HCT116 (cell line): ENCODE measurements at regions not wholly inside any gene's neighbourhood (a gene's known extent, or its start where the extent isn't known, plus 50 kb on each side); places are given as distances from the start of the nearest gene placed in this dataset.

Source experiments
- ATAC-seq: fragments of 200-7000 bp; cut with Tn5 transposase; 2 replicates; pipeline ENCODE4 v1.9.1; 2020; ENCODE audit warnings: mild to moderate bottlenecking, moderate library complexity
- BruUV-seq: library from RNA; stranded (reverse); fragments of 400-500 nt; replicated peaks from 2 replicates; lab custom pipeline; 2021; lab: Mats Ljungman, UMichigan
- CTCF ChIA-PET: fragments of 300-600 bp; sonication (Branson Sonifier 250); formaldehyde crosslinking; loops from one replicate; lab custom pipeline; 2021; ENCODE audit warnings: antibody characterized with exemption; lab: Charles Lee
- POLR2A ChIA-PET: fragments of 300-600, 350-600 bp; sonication (Branson Sonifier 250); formaldehyde crosslinking; loops from one replicate; lab custom pipeline; 2021; ENCODE audit warnings: antibody characterized with exemption; lab: Charles Lee
- RAD21 ChIA-PET, 2 experiments: fragments of 300-600 bp; sonication (Branson Sonifier 250); formaldehyde crosslinking; loops; one replicate each; lab custom pipeline; 2023; ENCODE audit warnings: low total read pairs in 2 of 2; ENCODE audit not compliant: uncharacterized antibody in 2 of 2, unreplicated experiment in 2 of 2, low non-redundant PET in 1 of 2; lab: Charles Lee
- DNase-seq: peaks from one replicate; pipeline ENCODE4 v3.0.0-alpha.2; 2010; ENCODE audit warnings: low read depth, low spot score
- H2AFZ ChIP-seq: fragments of 200-600 bp; shearing (Covaris generic), sonication (generic); 2 replicates; pipeline ENCODE4 v1.6.1; 2017; ENCODE audit warnings: low read depth, mixed run types, mixed read lengths, antibody characterized with exemption, low read length; ENCODE audit not compliant: poor library complexity, severe bottlenecking
- H3K27ac ChIP-seq: 2 replicates; pipeline ENCODE4 v1.5.1; 2012; ENCODE audit warnings: low read depth, low read length
- H3K27me3 ChIP-seq: fragments of 200-600 bp; sonication (generic); 2 replicates; pipeline ENCODE4 v1.6.1; 2016; ENCODE audit warnings: mixed run types, low read length, mixed read lengths; ENCODE audit not compliant: insufficient read depth
- H3K36me3 ChIP-seq, 2 experiments: fragments of 200-500 bp in 1 of 2; fragments of 200-600 bp in 1 of 2; sonication (Bioruptor generic) in 1 of 2; sonication (generic) in 1 of 2; 2 replicates each; pipeline versions ENCODE4 v1.5.1 to v1.6.1; 2014 to 2016; ENCODE audit warnings: low read length in 2 of 2, inconsistent platforms in 1 of 2, mixed read lengths in 1 of 2, mixed run types in 1 of 2; ENCODE audit not compliant: insufficient read depth in 2 of 2, control insufficient read depth in 1 of 2
- H3K4me1 ChIP-seq, 2 experiments: fragments of 200-600 bp in 1 of 2; sonication (generic) in 1 of 2; 2 replicates each; pipeline versions ENCODE4 v1.5.1 to v1.6.1; 2012 to 2017; ENCODE audit warnings: low read length in 2 of 2, inconsistent platforms in 1 of 2, mild to moderate bottlenecking in 1 of 2, mixed read lengths in 1 of 2, mixed run types in 1 of 2, moderate library complexity in 1 of 2; ENCODE audit not compliant: insufficient read depth in 2 of 2, control insufficient read depth in 1 of 2
- H3K4me2 ChIP-seq: fragments of 200-600 bp; sonication (generic); 2 replicates; pipeline ENCODE4 v1.6.1; 2017; ENCODE audit warnings: mixed run types, low read length, mixed read lengths
- H3K4me3 ChIP-seq, 2 experiments: fragments of 200-600 bp in 1 of 2; sonication (generic) in 1 of 2; replicated peaks in 1 of 2; 2 replicates each; pipeline ENCODE4 v1.5.1; 2011 to 2016; ENCODE audit warnings: low read length in 2 of 2, control low read depth in 1 of 2, low read depth in 1 of 2, mild to moderate bottlenecking in 1 of 2, mixed read lengths in 1 of 2, mixed run types in 1 of 2
- H3K79me2 ChIP-seq: fragments of 200-600 bp; sonication (generic); 2 replicates; pipeline ENCODE4 v1.6.1; 2017; ENCODE audit warnings: mild to moderate bottlenecking, mixed run types, low read length, moderate library complexity, mixed read lengths; ENCODE audit not compliant: insufficient read depth
- H3K9ac ChIP-seq: fragments of 200-600 bp; sonication (generic); 2 replicates; pipeline ENCODE4 v1.6.1; 2016; ENCODE audit warnings: low read length, mixed read lengths
- H3K9me2 ChIP-seq: fragments of 200-600 bp; sonication (generic), shearing (Covaris generic); 2 replicates; pipeline ENCODE4 v1.6.1; 2017; ENCODE audit warnings: mixed run types, mild to moderate bottlenecking, moderate library complexity; ENCODE audit not compliant: insufficient read depth
- H3K9me3 ChIP-seq, 2 experiments: fragments of 200-500 bp in 1 of 2; fragments of 200-600 bp in 1 of 2; sonication (Bioruptor generic) in 1 of 2; sonication (generic) in 1 of 2; 2 replicates each; pipeline ENCODE4 v1.6.1; 2014 to 2017; ENCODE audit warnings: low read length in 2 of 2, mixed read lengths in 2 of 2, inconsistent platforms in 1 of 2, low read depth in 1 of 2, mild to moderate bottlenecking in 1 of 2, mixed run types in 1 of 2, moderate library complexity in 1 of 2; ENCODE audit not compliant: control insufficient read depth in 1 of 2, insufficient read depth in 1 of 2
- H4K20me1 ChIP-seq: fragments of 200-600 bp; sonication (generic), shearing (Covaris generic); 2 replicates; pipeline ENCODE4 v1.6.1; 2017; ENCODE audit warnings: mixed run types, mild to moderate bottlenecking, moderate library complexity; ENCODE audit not compliant: insufficient read depth
- CBX3 ChIP-seq: IDR thresholded peaks from 2 replicates; pipeline ENCODE4 v1.6.1; 2012; ENCODE audit warnings: low read depth
- CEBPB ChIP-seq: IDR thresholded peaks from 2 replicates; pipeline ENCODE4 v1.6.1; 2012; ENCODE audit warnings: low read depth
- EGR1 ChIP-seq: IDR thresholded peaks from 2 replicates; pipeline ENCODE4 v1.6.1; 2012; ENCODE audit warnings: low read depth
- ELF1 ChIP-seq: IDR thresholded peaks from 2 replicates; pipeline ENCODE4 v1.6.1; 2012; ENCODE audit warnings: low read depth, borderline replicate concordance
- EZH2 ChIP-seq: fragments of 200-600 bp; sonication (generic); IDR thresholded peaks from 2 replicates; pipeline ENCODE4 v1.6.1; 2017; ENCODE audit warnings: antibody characterized with exemption, mixed run types
- JUND ChIP-seq: IDR thresholded peaks from 2 replicates; pipeline ENCODE4 v1.6.1; 2012
- POLR2A ChIP-seq: IDR thresholded peaks from 2 replicates; pipeline ENCODE4 v1.7.0; 2011; ENCODE audit warnings: borderline replicate concordance; ENCODE audit not compliant: insufficient read depth, insufficient read length; ENCODE audit errors: extremely low read depth
- POLR2AphosphoS5 ChIP-seq: IDR thresholded peaks from 2 replicates; pipeline ENCODE4 v1.6.1; 2011; ENCODE audit warnings: mild to moderate bottlenecking, low read depth, low read length, moderate library complexity
- RAD21 ChIP-seq: IDR thresholded peaks from 2 replicates; pipeline ENCODE4 v1.6.1; 2012; ENCODE audit warnings: low read depth, mild to moderate bottlenecking
- SIN3A ChIP-seq: IDR thresholded peaks from 2 replicates; pipeline ENCODE4 v1.6.1; 2012; ENCODE audit warnings: low read depth
- SP1 ChIP-seq: IDR thresholded peaks from 2 replicates; pipeline ENCODE4 v1.6.1; 2012; ENCODE audit warnings: low read depth
- SRF ChIP-seq: IDR thresholded peaks from 2 replicates; pipeline ENCODE4 v1.6.1; 2012; ENCODE audit warnings: low read depth
- intact Hi-C: fragments of 100-400 bp; cut with micrococcal nuclease; formaldehyde crosslinking; loops from 2 replicates; pipeline ENCODE4 v1.10.0; 2022
- TF ChIP-seq, protein P1 (sequence below), 3 experiments: fragments of 200-600 bp in 1 of 3; sonication (generic) in 1 of 3; IDR thresholded peaks in 2 of 3; conservative IDR thresholded peaks in 1 of 3; 2 replicates each; pipeline ENCODE4 v1.5.1; 2012 to 2017; ENCODE audit warnings: low read depth in 2 of 3, low read length in 2 of 3, antibody characterized with exemption in 1 of 3, borderline replicate concordance in 1 of 3, control low read depth in 1 of 3, mild to moderate bottlenecking in 1 of 3, mixed read lengths in 1 of 3, mixed run types in 1 of 3, moderate library complexity in 1 of 3; ENCODE audit not compliant: insufficient read depth in 1 of 3
- TF ChIP-seq, protein P2 (sequence below): IDR thresholded peaks from 2 replicates; pipeline ENCODE4 v1.6.1; 2012; ENCODE audit warnings: low read depth
- TF ChIP-seq, protein P3 (sequence below): IDR thresholded peaks from 2 replicates; pipeline ENCODE4 v1.6.1; 2012

DNA sequence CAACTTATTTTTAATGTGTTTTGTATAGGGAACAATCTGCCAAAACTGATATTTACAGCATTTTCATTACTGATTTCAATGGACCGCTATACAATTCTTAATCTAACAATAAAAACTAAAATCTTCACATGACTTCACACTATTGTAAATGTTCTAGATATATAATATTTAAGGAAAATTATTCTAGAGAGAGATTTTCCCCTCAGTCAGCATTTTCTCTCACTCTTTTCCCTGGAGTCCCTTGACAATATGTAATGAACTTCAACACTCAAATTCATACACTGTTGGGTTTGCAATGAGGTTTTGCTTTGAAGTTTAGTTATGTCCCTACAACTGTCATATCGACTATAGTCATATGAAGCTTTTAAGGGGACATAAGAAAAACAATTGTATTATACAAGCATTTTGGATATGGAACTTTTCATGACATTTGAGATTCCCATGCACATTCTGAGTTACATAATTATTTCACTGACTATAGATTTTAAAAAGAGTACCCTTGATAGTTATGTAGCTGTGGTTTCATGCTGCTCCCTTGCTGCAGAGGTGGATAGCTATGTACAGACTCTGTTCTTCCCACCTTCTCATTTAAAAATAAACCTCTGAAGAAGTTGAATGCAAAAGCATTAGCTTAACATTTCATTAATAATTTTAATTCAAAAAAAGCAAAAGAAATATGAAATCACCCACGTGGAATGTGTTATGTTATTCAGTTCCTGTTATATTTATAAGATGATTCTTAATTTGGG is 338.5 kb downstream of the AKAIN1 start:
- Histone ChIP-seq H3K4me3 (no peak overlapping the region), H3K79me2 (no peaks in the 10 kb centered on the region), H3K9me2 (no peaks in the 10 kb centered on the region), H3K27me3 (no peaks in the 10 kb centered on the region), H3K9me3 (peaks cover 9 to 16% of the 10 kb centered on the region in 2 experiments; a peak in 3 of 4 replicates), H2AFZ (no peak overlapping the region), H3K27ac (no peak overlapping the region), H4K20me1 (no peaks in the 10 kb centered on the region), H3K4me2 (no peak overlapping the region), H3K9ac (no peak overlapping the region), H3K36me3 (no peaks in the 10 kb centered on the region), H3K4me1 (no peaks in the 10 kb centered on the region)
- ChIA-PET CTCF (no interaction called here), RAD21 (no interaction called here), POLR2A (no interaction called here)
- TF ChIP-seq POLR2A (no peak), EZH2 (no peak), POLR2AphosphoS5 (no peak), SRF (no peak), CBX3 (no peak), CEBPB (no peak), EGR1 (no peak)
- TF ChIP-seq, protein P1, sequence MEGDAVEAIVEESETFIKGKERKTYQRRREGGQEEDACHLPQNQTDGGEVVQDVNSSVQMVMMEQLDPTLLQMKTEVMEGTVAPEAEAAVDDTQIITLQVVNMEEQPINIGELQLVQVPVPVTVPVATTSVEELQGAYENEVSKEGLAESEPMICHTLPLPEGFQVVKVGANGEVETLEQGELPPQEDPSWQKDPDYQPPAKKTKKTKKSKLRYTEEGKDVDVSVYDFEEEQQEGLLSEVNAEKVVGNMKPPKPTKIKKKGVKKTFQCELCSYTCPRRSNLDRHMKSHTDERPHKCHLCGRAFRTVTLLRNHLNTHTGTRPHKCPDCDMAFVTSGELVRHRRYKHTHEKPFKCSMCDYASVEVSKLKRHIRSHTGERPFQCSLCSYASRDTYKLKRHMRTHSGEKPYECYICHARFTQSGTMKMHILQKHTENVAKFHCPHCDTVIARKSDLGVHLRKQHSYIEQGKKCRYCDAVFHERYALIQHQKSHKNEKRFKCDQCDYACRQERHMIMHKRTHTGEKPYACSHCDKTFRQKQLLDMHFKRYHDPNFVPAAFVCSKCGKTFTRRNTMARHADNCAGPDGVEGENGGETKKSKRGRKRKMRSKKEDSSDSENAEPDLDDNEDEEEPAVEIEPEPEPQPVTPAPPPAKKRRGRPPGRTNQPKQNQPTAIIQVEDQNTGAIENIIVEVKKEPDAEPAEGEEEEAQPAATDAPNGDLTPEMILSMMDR (IDR thresholded peaks at IDR 0.05 in 2 of 3, conservative IDR thresholded peaks at IDR 0.05 in 1 of 3; ENCODE audit: borderline replicate concordance in 1 of 3, insufficient read depth in 1 of 3, low read depth in 2 of 3, low read length in 2 of 3): no peak
- ATAC-seq (no peak), DNase-seq (no peak)
- no TSS peak for BruUV-seq
- intact Hi-C loops: no loop called here

DNA sequence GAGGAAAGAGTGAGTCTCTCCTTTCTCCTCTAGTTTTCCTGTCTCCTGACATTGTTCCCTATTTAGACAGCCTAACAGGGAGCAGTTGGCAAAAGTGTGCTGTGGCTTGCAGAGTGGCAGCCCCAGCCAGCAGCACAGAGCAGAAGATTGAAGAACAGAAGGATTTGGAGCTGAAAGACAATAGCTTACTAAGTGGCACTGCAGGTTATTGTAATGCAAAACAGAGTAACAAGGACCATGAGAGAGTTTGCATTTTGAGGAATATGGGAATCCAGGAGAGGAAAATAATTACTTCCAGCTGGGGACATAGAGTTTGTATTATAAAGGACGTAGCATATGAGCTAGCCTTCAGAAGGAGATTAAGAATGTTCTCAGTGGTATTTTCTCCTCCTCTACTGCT is 342.4 kb downstream of the AKAIN1 start:
- no peaks in the 10 kb centered on the region for H3K79me2 ChIP-seq
- no peak overlapping the region for H3K9ac ChIP-seq
- BruUV-seq: no TSS peak
- H3K27me3 ChIP-seq: no peaks in the 10 kb centered on the region
- ChIA-PET POLR2A (no interaction called here), RAD21 (no interaction called here), CTCF (no interaction called here)
- intact Hi-C loops: no loop called here
- no peaks in the 10 kb centered on the region for H3K4me1 ChIP-seq
- no peak overlapping the region for H3K4me3 ChIP-seq
- no peak overlapping the region for H2AFZ ChIP-seq
- ATAC-seq (no peak), DNase-seq (no peak)
- peaks cover 9 to 16% of the 10 kb centered on the region in 2 experiments; a peak in 2 of 4 replicates for H3K9me3 ChIP-seq
- H3K27ac ChIP-seq: no peak overlapping the region
- no peaks in the 10 kb centered on the region for H3K9me2 ChIP-seq
- no peaks in the 10 kb centered on the region for H3K36me3 ChIP-seq
- no peaks in the 10 kb centered on the region for H4K20me1 ChIP-seq
- H3K4me2 ChIP-seq: no peak overlapping the region
- TF ChIP-seq ELF1: no peak
- no peak for TF ChIP-seq SIN3A
- TF ChIP-seq, protein P2, sequence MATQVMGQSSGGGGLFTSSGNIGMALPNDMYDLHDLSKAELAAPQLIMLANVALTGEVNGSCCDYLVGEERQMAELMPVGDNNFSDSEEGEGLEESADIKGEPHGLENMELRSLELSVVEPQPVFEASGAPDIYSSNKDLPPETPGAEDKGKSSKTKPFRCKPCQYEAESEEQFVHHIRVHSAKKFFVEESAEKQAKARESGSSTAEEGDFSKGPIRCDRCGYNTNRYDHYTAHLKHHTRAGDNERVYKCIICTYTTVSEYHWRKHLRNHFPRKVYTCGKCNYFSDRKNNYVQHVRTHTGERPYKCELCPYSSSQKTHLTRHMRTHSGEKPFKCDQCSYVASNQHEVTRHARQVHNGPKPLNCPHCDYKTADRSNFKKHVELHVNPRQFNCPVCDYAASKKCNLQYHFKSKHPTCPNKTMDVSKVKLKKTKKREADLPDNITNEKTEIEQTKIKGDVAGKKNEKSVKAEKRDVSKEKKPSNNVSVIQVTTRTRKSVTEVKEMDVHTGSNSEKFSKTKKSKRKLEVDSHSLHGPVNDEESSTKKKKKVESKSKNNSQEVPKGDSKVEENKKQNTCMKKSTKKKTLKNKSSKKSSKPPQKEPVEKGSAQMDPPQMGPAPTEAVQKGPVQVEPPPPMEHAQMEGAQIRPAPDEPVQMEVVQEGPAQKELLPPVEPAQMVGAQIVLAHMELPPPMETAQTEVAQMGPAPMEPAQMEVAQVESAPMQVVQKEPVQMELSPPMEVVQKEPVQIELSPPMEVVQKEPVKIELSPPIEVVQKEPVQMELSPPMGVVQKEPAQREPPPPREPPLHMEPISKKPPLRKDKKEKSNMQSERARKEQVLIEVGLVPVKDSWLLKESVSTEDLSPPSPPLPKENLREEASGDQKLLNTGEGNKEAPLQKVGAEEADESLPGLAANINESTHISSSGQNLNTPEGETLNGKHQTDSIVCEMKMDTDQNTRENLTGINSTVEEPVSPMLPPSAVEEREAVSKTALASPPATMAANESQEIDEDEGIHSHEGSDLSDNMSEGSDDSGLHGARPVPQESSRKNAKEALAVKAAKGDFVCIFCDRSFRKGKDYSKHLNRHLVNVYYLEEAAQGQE: no peak
- TF ChIP-seq, protein P3, sequence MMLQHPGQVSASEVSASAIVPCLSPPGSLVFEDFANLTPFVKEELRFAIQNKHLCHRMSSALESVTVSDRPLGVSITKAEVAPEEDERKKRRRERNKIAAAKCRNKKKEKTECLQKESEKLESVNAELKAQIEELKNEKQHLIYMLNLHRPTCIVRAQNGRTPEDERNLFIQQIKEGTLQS: no peak
- no peak for TF ChIP-seq SP1
- no peak for TF ChIP-seq POLR2A
- no peak for TF ChIP-seq JUND
- no peak for TF ChIP-seq RAD21
